ENCODE measurements at regions not wholly inside any gene's neighbourhood (a gene's known extent, or its start where the extent isn't known, plus 50 kb on each side); places are given as distances from the start of the nearest gene placed in this dataset.

DNA sequence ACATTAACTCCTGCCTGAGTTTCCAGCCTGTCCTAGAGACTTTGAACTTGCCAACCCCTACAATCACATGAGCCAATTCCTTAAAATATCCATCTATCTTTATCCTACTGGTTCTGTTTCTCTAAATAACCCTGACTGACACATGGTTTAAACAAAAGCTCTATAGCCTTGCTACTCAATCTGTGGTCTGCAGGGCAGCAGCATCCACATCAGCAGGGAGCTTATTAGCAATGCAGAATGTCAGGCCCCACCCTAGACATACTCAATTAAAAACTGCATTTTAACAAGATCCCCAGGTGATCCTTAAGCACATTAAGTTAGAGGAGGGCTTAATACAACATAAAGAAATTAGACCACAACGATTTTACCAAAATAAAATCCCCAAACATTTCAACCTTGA is 108.3 kb upstream of the CPSF6 start:
- no peaks in the 10 kb centered on the region for H3K36me3 ChIP-seq (ENCODE audit: control insufficient read depth, insufficient read depth, low read length)
- TF ChIP-seq, protein P1, sequence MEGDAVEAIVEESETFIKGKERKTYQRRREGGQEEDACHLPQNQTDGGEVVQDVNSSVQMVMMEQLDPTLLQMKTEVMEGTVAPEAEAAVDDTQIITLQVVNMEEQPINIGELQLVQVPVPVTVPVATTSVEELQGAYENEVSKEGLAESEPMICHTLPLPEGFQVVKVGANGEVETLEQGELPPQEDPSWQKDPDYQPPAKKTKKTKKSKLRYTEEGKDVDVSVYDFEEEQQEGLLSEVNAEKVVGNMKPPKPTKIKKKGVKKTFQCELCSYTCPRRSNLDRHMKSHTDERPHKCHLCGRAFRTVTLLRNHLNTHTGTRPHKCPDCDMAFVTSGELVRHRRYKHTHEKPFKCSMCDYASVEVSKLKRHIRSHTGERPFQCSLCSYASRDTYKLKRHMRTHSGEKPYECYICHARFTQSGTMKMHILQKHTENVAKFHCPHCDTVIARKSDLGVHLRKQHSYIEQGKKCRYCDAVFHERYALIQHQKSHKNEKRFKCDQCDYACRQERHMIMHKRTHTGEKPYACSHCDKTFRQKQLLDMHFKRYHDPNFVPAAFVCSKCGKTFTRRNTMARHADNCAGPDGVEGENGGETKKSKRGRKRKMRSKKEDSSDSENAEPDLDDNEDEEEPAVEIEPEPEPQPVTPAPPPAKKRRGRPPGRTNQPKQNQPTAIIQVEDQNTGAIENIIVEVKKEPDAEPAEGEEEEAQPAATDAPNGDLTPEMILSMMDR (IDR thresholded peaks at IDR 0.05; ENCODE audit: insufficient read depth, low read length, poor library complexity, severe bottlenecking) = no peak
- DNase-seq (ENCODE audit: low read depth) = no peak
- H3K27me3 ChIP-seq (ENCODE audit: control insufficient read depth, insufficient read depth, low read length) = no peaks in the 10 kb centered on the region
- no peak overlapping the region for H3K4me3 ChIP-seq (ENCODE audit: low read depth, low read length)

DNA sequence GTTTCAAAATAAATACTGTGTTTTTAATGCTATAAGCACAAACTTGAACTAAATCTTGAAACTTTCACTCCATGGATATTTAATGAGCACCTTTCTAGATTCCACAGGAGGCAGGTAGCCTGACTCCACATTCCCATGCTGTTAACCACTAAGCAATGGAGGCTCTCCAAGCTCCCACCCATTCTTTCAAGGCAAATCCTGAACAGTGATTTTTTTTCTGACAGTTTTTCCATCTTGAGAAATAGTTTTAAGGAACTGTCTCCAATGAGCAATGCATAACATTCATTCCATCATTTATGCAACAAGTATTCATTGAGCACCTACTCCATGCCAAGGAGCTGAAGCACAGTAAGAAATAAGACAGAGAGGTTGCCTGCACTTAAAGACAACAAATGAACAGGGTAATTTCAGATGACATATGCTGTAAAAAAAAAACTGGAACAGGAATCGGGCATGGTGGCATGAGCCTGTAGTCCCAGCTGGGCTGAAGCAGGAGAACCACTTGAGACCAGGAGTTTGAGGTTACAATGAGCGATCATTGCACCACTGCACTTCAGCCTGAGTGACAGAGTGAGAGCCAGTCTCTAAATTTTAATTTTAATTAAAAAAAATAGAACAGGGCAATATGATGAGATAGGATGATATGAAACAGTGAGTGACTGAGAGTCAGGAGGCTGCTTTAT is 102.3 kb upstream of the CPSF6 start:
- Histone ChIP-seq H3K36me3 (ENCODE audit: control insufficient read depth, insufficient read depth, low read length) (no peaks in the 10 kb centered on the region), H3K4me3 (ENCODE audit: low read depth, low read length) (no peak overlapping the region), H3K27me3 (ENCODE audit: control insufficient read depth, insufficient read depth, low read length) (no peaks in the 10 kb centered on the region)
- TF ChIP-seq, protein P1 (IDR thresholded peaks at IDR 0.05; ENCODE audit: insufficient read depth, low read length, poor library complexity, severe bottlenecking) = no peak
- DNase-seq (ENCODE audit: low read depth) = no peak

DNA sequence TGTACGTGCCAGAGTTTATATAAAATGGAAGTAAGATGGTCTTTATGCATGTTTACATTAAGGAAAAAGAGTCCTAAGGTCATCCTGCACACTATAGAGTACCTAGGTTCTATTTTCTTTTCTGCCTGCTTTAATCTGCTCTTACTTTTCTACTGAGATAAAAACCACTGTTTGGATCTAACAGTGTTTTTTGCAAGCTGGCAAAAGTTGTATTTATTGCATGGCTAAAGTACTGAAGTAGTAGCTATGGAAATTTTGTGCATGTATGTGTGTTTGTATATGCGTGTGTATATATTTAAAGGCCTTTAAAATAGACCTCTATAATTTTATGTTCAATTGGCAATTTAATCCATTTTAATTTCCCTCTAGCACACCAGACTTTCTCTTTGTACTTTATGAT is 98.3 kb upstream of the CPSF6 start:
- no peaks in the 10 kb centered on the region for H3K36me3 ChIP-seq (ENCODE audit: control insufficient read depth, insufficient read depth, low read length)
- TF ChIP-seq, protein P1 (IDR thresholded peaks at IDR 0.05; ENCODE audit: insufficient read depth, low read length, poor library complexity, severe bottlenecking) = no peak
- H3K4me3 ChIP-seq (ENCODE audit: low read depth, low read length) = no peak overlapping the region
- no peaks in the 10 kb centered on the region for H3K27me3 ChIP-seq (ENCODE audit: control insufficient read depth, insufficient read depth, low read length)
- DNase-seq (ENCODE audit: low read depth) = no peak

DNA sequence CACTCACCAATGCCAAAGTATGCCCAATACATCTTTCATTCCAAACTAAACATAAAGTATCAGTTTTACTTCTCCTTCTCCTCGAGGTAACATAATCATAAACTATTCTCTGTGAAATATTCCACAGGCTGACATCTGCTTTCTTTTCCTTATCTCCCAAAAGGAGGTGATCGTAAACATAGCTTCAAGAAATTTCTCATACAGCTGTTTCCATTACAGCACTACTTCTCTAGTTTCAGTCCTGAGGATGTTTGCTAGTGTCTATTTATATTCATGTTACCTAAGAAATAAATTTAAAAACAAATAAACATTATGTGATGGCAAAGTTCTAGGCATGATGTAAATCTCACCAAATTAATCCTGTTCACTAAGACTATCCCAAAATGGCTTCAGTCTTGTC is 90.1 kb upstream of the CPSF6 start:
- no peak overlapping the region for H3K4me3 ChIP-seq (ENCODE audit: low read depth, low read length)
- DNase-seq (ENCODE audit: low read depth) = no peak
- TF ChIP-seq, protein P1 (IDR thresholded peaks at IDR 0.05; ENCODE audit: insufficient read depth, low read length, poor library complexity, severe bottlenecking) = no peak
- H3K36me3 ChIP-seq (ENCODE audit: control insufficient read depth, insufficient read depth, low read length) = no peaks in the 10 kb centered on the region
- no peaks in the 10 kb centered on the region for H3K27me3 ChIP-seq (ENCODE audit: control insufficient read depth, insufficient read depth, low read length)

DNA sequence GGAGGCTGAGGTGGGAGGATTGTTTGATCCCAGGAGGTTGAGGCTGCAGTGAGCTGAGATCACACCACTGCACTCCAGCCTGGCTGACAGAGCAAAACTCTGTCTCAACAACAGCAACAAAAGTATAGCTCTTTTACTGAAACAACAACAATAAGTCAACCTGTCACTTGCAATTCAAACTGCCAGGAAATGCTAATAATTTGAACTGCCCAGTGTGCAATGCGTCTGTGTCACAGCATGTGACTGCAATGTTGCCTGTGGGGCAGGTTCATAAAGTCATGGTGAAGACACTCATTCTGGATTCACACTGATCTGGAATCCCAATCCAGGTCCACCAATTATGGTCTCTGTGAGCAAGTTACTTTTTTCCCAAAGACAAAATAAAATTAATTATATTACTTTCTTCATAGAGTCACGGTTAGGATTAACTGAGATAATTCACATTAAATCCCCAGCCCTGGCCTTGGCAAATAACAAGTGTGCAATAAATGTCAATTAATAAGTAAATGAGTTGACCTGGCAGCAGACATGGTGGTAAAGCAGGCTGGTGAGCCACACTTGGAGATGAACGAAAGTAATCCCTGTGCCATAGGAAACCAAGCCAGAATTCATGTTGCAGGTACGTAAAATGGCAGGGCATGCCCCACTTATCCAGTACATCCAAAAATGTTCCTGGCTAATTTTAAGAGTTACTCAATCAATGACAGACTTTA is 89.1 kb upstream of the CPSF6 start:
- Histone ChIP-seq H3K27me3 (ENCODE audit: control insufficient read depth, insufficient read depth, low read length) (no peaks in the 10 kb centered on the region), H3K36me3 (ENCODE audit: control insufficient read depth, insufficient read depth, low read length) (no peaks in the 10 kb centered on the region), H3K4me3 (ENCODE audit: low read depth, low read length) (no peak overlapping the region)
- no peak for DNase-seq (ENCODE audit: low read depth)
- TF ChIP-seq, protein P1 (IDR thresholded peaks at IDR 0.05; ENCODE audit: insufficient read depth, low read length, poor library complexity, severe bottlenecking) = no peak

DNA sequence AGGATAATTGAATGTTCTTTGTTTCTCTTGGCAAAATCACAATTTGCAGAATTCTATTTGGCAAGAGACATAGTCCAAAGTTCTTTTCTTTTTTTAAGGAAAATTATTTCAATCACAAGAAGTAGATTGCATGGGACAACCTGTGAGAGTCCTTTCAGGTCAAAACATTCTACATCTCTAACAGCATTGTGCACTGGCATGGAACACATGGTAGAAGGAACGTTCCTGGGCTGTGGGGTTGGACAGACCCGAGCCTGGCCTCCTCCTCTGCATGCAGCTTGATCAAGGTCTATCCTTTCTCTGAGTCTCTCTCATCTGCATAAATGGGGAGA is 88.6 kb upstream of the CPSF6 start:
- H3K36me3 ChIP-seq (ENCODE audit: control insufficient read depth, insufficient read depth, low read length) = no peaks in the 10 kb centered on the region
- TF ChIP-seq, protein P1 (IDR thresholded peaks at IDR 0.05; ENCODE audit: insufficient read depth, low read length, poor library complexity, severe bottlenecking) = no peak
- no peak for DNase-seq (ENCODE audit: low read depth)

More for the DNA sequence above, 88.6 kb upstream of the CPSF6 start:
- Histone ChIP-seq H3K4me3 (ENCODE audit: low read depth, low read length) (no peak overlapping the region), H3K27me3 (ENCODE audit: control insufficient read depth, insufficient read depth, low read length) (no peaks in the 10 kb centered on the region)
